CD14-positive monocyte (primary cell): ENCODE measurements at regions not wholly inside any gene's neighbourhood (a gene's known extent, or its start where the extent isn't known, plus 50 kb on each side); places are given as distances from the start of the nearest gene placed in this dataset.
A peak's percentile ranks its signal among the peaks of the same experiment; 100 is the strongest.

Source experiments
- DNase-seq, 3 donors: peaks; one replicate each; pipeline ENCODE4 v3.0.0-alpha.2; 2011 to 2022
- H2AFZ ChIP-seq: 2 replicates; pipeline ENCODE4 v1.6.0; 2012; ENCODE audit warnings: mild to moderate bottlenecking, low read depth, low read length, inconsistent platforms; ENCODE audit not compliant: insufficient read depth, poor library complexity, severe bottlenecking
- H3K27ac ChIP-seq, 2 donors: 1 replicate in 1 of 2; 2 replicates in 1 of 2; pipeline ENCODE4 v1.5.1; 2012 to 2013; ENCODE audit warnings: low read length in 2 of 2, control low read depth in 1 of 2, inconsistent platforms in 1 of 2, low read depth in 1 of 2, mild to moderate bottlenecking in 1 of 2
- H3K27me3 ChIP-seq, 2 donors: one replicate each; pipeline versions ENCODE4 v1.6.0 to v1.6.1; 2011 to 2013; ENCODE audit warnings: low read length in 2 of 2; ENCODE audit not compliant: control insufficient read depth in 2 of 2, insufficient read depth in 2 of 2
- H3K36me3 ChIP-seq, 2 donors: replicated peaks in 1 of 2; 1 replicate in 1 of 2; 2 replicates in 1 of 2; pipeline versions ENCODE4 v1.5.1 to v1.6.1; 2012 to 2013; ENCODE audit warnings: low read length in 2 of 2, control low read depth in 1 of 2, inconsistent platforms in 1 of 2, mild to moderate bottlenecking in 1 of 2; ENCODE audit not compliant: insufficient read depth in 2 of 2, control insufficient read depth in 1 of 2
- H3K4me1 ChIP-seq, 2 donors: 1 replicate in 1 of 2; 2 replicates in 1 of 2; pipeline versions ENCODE4 v1.5.1 to v1.6.1; 2012 to 2013; ENCODE audit warnings: low read length in 2 of 2, control low read depth in 1 of 2, inconsistent platforms in 1 of 2, mild to moderate bottlenecking in 1 of 2, moderate library complexity in 1 of 2; ENCODE audit not compliant: insufficient read depth in 2 of 2, control insufficient read depth in 1 of 2
- H3K4me2 ChIP-seq: replicated peaks from 2 replicates; pipeline ENCODE3; 2012; ENCODE audit warnings: low read length, moderate library complexity, mild to moderate bottlenecking; ENCODE audit not compliant: poor library complexity, severe bottlenecking; ENCODE audit errors: extremely low read depth
- H3K4me3 ChIP-seq, 3 experiments: fragments of 200-600 bp in 1 of 3; sonication (generic) in 1 of 3; replicated peaks in 1 of 3; 1 replicate in 2 of 3; 2 replicates in 1 of 3; pipeline ENCODE4 v1.5.1; 2011 to 2013; ENCODE audit warnings: low read length in 3 of 3, mild to moderate bottlenecking in 3 of 3, control low read depth in 2 of 3, low read depth in 2 of 3, inconsistent platforms in 1 of 3, moderate library complexity in 1 of 3
- H3K79me2 ChIP-seq: 2 replicates; pipeline ENCODE4 v1.6.0; 2012; ENCODE audit warnings: mild to moderate bottlenecking, control low read depth, inconsistent platforms, low read length, moderate library complexity; ENCODE audit not compliant: insufficient read depth
- H3K9ac ChIP-seq: 2 replicates; pipeline ENCODE4 v1.6.0; 2017; ENCODE audit warnings: low read length, mild to moderate bottlenecking; ENCODE audit not compliant: insufficient read depth, poor library complexity, severe bottlenecking
- H3K9me3 ChIP-seq, 2 donors: replicated peaks in 1 of 2; 1 replicate in 1 of 2; 2 replicates in 1 of 2; pipeline versions ENCODE4 v1.5.1 to v1.6.1; 2012 to 2013; ENCODE audit warnings: low read length in 2 of 2, control low read depth in 1 of 2; ENCODE audit not compliant: control insufficient read depth in 1 of 2, insufficient read depth in 1 of 2
- H4K20me1 ChIP-seq: 2 replicates; pipeline ENCODE4 v1.6.0; 2012; ENCODE audit warnings: mild to moderate bottlenecking, low read length, control low read depth, moderate library complexity; ENCODE audit not compliant: insufficient read depth
- H3K27ac Mint-ChIP-seq, 7 donors: one replicate each; pipeline ENCODE4 v1.8.0; 2020; ENCODE audit warnings: mild to moderate bottlenecking in 7 of 7, mixed read lengths in 7 of 7, moderate library complexity in 6 of 7, inconsistent platforms in 2 of 7
- H3K27me3 Mint-ChIP-seq, 3 donors: one replicate each; pipeline ENCODE4 v1.8.0; 2021 to 2022; ENCODE audit warnings: low read depth in 3 of 3, mild to moderate bottlenecking in 3 of 3, mixed read lengths in 3 of 3, moderate library complexity in 3 of 3, inconsistent platforms in 1 of 3
- H3K36me3 Mint-ChIP-seq, 2 donors: one replicate each; pipeline ENCODE4 v1.8.0; 2020; ENCODE audit warnings: mixed read lengths in 2 of 2, inconsistent platforms in 1 of 2, mild to moderate bottlenecking in 1 of 2
- H3K4me1 Mint-ChIP-seq: one replicate; pipeline ENCODE4 v1.8.0; 2020; ENCODE audit warnings: mild to moderate bottlenecking, mixed read lengths
- H3K4me3 Mint-ChIP-seq, 2 donors: one replicate each; pipeline ENCODE4 v1.8.0; 2020; ENCODE audit warnings: mild to moderate bottlenecking in 2 of 2, mixed read lengths in 2 of 2, moderate library complexity in 1 of 2
- H3K9me3 Mint-ChIP-seq, 7 donors: one replicate each; pipeline ENCODE4 v1.8.0; 2020 to 2022; ENCODE audit warnings: mixed read lengths in 7 of 7, mild to moderate bottlenecking in 6 of 7, moderate library complexity in 6 of 7, inconsistent platforms in 2 of 7
- CTCF ChIP-seq: fragments of 200-600 bp; IDR thresholded peaks from one replicate; pipeline ENCODE4 v1.8.0; 2022; ENCODE audit warnings: antibody characterized with exemption, mild to moderate bottlenecking
- WGBS: methylation state at CpG from one replicate; pipeline ENCODE4 v1.1.5; 2013; ENCODE audit warnings: missing lambda C conversion rate; ENCODE audit not compliant: insufficient coverage; 5-methylcytosine and 5-hydroxymethylcytosine counted together
- intact Hi-C, 2 donors: fragments of 100-400 bp; cut with micrococcal nuclease; formaldehyde crosslinking; loops; one replicate each; pipeline versions ENCODE4 v1.15.0 to v1.15.1; 2023

GRCh38 chrX:38880296-38880854, 79.1 kb downstream of the MID1IP1 start:
- Histone ChIP-seq H3K79me2 (no peaks in the 10 kb centered on the region), H3K27ac (peak overlapping the region; percentile 42 to 79), H3K9ac (peak overlapping the region; percentile 10), H3K4me3 (peak overlapping the region in 2 of 3 experiments; percentile 40 to 61), H3K36me3 (no peaks in the 10 kb centered on the region), H3K4me2 (peak overlapping the region; percentile 73), H2AFZ (peak overlapping the region; percentile 45), H3K4me1 (peaks cover 28 to 29% of the 10 kb centered on the region in 2 donors), H4K20me1 (no peaks in the 10 kb centered on the region), H3K9me3 (no peaks in the 10 kb centered on the region), H3K27me3 (no peaks in the 10 kb centered on the region)
- no CpG with 5 or more reads among the region's 3 CpGs for WGBS
- no peaks in the 10 kb centered on the region for H3K36me3 Mint-ChIP-seq
- H3K4me3 Mint-ChIP-seq: peak overlapping the region; percentile 43 to 83
- no peak for TF ChIP-seq CTCF
- intact Hi-C loops: loop anchor here in 1 of 2 donors (10.0 kb wide), 1 partner anchor 264 kb away; no protein-coding TSS in a partner anchor
- H3K27me3 Mint-ChIP-seq: peaks cover 0 to 3% (median 0%) of the 10 kb centered on the region in 3 donors
- peaks cover 0 to 3% (median 0%) of the 10 kb centered on the region in 7 donors for H3K9me3 Mint-ChIP-seq
- DNase-seq: peak in 2 of 3 donors; percentile 54 to 62
- H3K27ac Mint-ChIP-seq: peak overlapping the region; percentile 77 to 92 (median 83)
- H3K4me1 Mint-ChIP-seq: peaks cover 22% of the 10 kb centered on the region

- no peaks in the 10 kb centered on the region for H3K79me2 ChIP-seq
- H3K9ac ChIP-seq: no peak overlapping the region
- H3K4me2 ChIP-seq: no peak overlapping the region
- Mint-ChIP-seq H3K4me3 (no peak overlapping the region), H3K4me1 (peaks cover 22% of the 10 kb centered on the region), H3K27me3 (peaks cover 0 to 3% (median 0%) of the 10 kb centered on the region in 3 donors), H3K9me3 (peaks cover 0 to 3% (median 0%) of the 10 kb centered on the region in 7 donors), H3K36me3 (no peaks in the 10 kb centered on the region), H3K27ac (peak overlapping the region in 1 of 7 donors; percentile 82)
- H2AFZ ChIP-seq: no peak overlapping the region
- H3K36me3 ChIP-seq: no peaks in the 10 kb centered on the region
- intact Hi-C loops: loop anchor here in 1 of 2 donors (10.0 kb wide), 1 partner anchor 264 kb away; no protein-coding TSS in a partner anchor
- no peaks in the 10 kb centered on the region for H4K20me1 ChIP-seq
- no peaks in the 10 kb centered on the region for H3K27me3 ChIP-seq
- no peak for DNase-seq
- no peak for TF ChIP-seq CTCF
- H3K27ac ChIP-seq: peak overlapping the region in 1 of 2 donors; percentile 79
- no peaks in the 10 kb centered on the region for H3K9me3 ChIP-seq
- H3K4me3 ChIP-seq: no peak overlapping the region
- no CpG with 5 or more reads among the region's 2 CpGs for whole genome bisulfite sequencing
- peaks cover 28 to 29% of the 10 kb centered on the region in 2 donors for H3K4me1 ChIP-seq
Measured at GRCh38 chrX:38881066-38881465, 79.8 kb downstream of the MID1IP1 start.
